HepG2 (cell line): ENCODE measurements at regions not wholly inside any gene's neighbourhood (a gene's known extent, or its start where the extent isn't known, plus 50 kb on each side); places are given as distances from the start of the nearest gene placed in this dataset.

Source experiments
- ATAC-seq: fragments of 200-7000 bp; cut with Tn5 transposase; 3 replicates; pipeline ENCODE4 v1.9.1; 2020; ENCODE audit warnings: mild to moderate bottlenecking, moderate library complexity
- BruUV-seq: library from RNA; stranded (reverse); fragments of 400-500 nt; replicated peaks from 2 replicates; lab custom pipeline; 2021; lab: Mats Ljungman, UMichigan
- CTCF ChIA-PET: fragments of 300-600 bp; formaldehyde crosslinking; extraction: SDS; loops from one replicate; lab custom pipeline; 2021; ENCODE audit warnings: low total read pairs, inconsistent platforms, low intra/inter-chr PET ratio; lab: Yijun Ruan, JAX
- POLR2A ChIA-PET: fragments of 350-600 bp; sonication (Branson Sonifier 250); formaldehyde crosslinking; loops from one replicate; lab custom pipeline; 2020; ENCODE audit warnings: antibody characterized with exemption, inconsistent platforms; lab: Yijun Ruan, JAX
- DNase-seq: peaks from one replicate; pipeline ENCODE4 v3.0.0-alpha.2; 2015; ENCODE audit warnings: low spot score
- FAIRE-seq: peaks from 3 replicates; lab custom pipeline; 2011; peaks lifted over from hg19 to GRCh38; lab: Jason Lieb, UNC
- H2AFZ ChIP-seq: one replicate; pipeline ENCODE4 v1.6.1; 2011; ENCODE audit warnings: low read length, inconsistent platforms
- H3K27ac ChIP-seq: fragments of 300-600 bp; 3 replicates; pipeline ENCODE4 v1.8.0; 2011; ENCODE audit warnings: mixed run types, mild to moderate bottlenecking, mixed read lengths, low read length, inconsistent platforms; ENCODE audit not compliant: insufficient read depth; ENCODE audit errors: extremely low read length
- H3K27me3 ChIP-seq, 2 experiments: fragments of 200-600 bp in 1 of 2; 2 replicates in 1 of 2; 3 replicates in 1 of 2; pipeline versions ENCODE4 v1.6.0 to v1.8.0; 2011; ENCODE audit warnings: low read length in 2 of 2, mild to moderate bottlenecking in 2 of 2, moderate library complexity in 2 of 2, inconsistent platforms in 1 of 2; ENCODE audit not compliant: insufficient read depth in 2 of 2, control insufficient read depth in 1 of 2
- H3K36me3 ChIP-seq, 2 experiments: fragments of 200-600 bp in 1 of 2; replicated peaks in 1 of 2; 2 replicates in 1 of 2; 3 replicates in 1 of 2; pipeline versions ENCODE4 v1.5.1 to v1.8.0; 2011; ENCODE audit warnings: low read length in 2 of 2, inconsistent platforms in 1 of 2; ENCODE audit not compliant: insufficient read depth in 2 of 2, control insufficient read depth in 1 of 2
- H3K4me1 ChIP-seq: 2 replicates; pipeline ENCODE4 v1.5.1; 2012; ENCODE audit warnings: low read length, inconsistent platforms; ENCODE audit not compliant: insufficient read depth
- H3K4me2 ChIP-seq: 2 replicates; pipeline ENCODE4 v1.6.0; 2011; ENCODE audit warnings: low read depth, low read length, inconsistent platforms
- H3K4me3 ChIP-seq, 3 experiments: fragments of 200-600 bp in 1 of 3; sonication (generic), shearing (Covaris generic) in 1 of 3; replicated peaks in 1 of 3; 2 replicates each; pipeline ENCODE4 v1.5.1; 2011 to 2016; ENCODE audit warnings: low read length in 3 of 3, inconsistent platforms in 2 of 3, low read depth in 2 of 3, mild to moderate bottlenecking in 2 of 3, control low read depth in 1 of 3, mixed read lengths in 1 of 3; ENCODE audit not compliant: insufficient read depth in 1 of 3
- H3K79me2 ChIP-seq: one replicate; pipeline ENCODE4 v1.6.1; 2011; ENCODE audit warnings: low read length, inconsistent platforms; ENCODE audit not compliant: insufficient read depth
- H3K9ac ChIP-seq: 2 replicates; pipeline ENCODE4 v1.6.0; 2011; ENCODE audit warnings: mild to moderate bottlenecking, low read depth, low read length, inconsistent platforms; ENCODE audit not compliant: insufficient read depth
- H3K9me3 ChIP-seq: 2 replicates; pipeline ENCODE4 v1.5.1; 2012; ENCODE audit warnings: mild to moderate bottlenecking, low read length
- H4K20me1 ChIP-seq: 2 replicates; pipeline ENCODE4 v1.6.0; 2011; ENCODE audit warnings: inconsistent platforms, mild to moderate bottlenecking, low read length, moderate library complexity; ENCODE audit not compliant: insufficient read depth
- MBD4 ChIP-seq: IDR thresholded peaks from 2 replicates; pipeline ENCODE4 v1.6.1; 2012; ENCODE audit warnings: low read length, inconsistent platforms, borderline replicate concordance
- MEF2D ChIP-seq: sonication (generic); formaldehyde crosslinking; IDR thresholded peaks from 2 replicates; pipeline ENCODE4 v1.5.1; 2020; ENCODE audit warnings: mild to moderate bottlenecking, missing genetic modification reagents
- POLR2AphosphoS2 ChIP-seq: IDR thresholded peaks from 2 replicates; pipeline ENCODE4 v1.6.1; 2011; ENCODE audit warnings: low read depth, low read length, improper control_type of control experiment
- RORA ChIP-seq: sonication (generic); formaldehyde crosslinking; IDR thresholded peaks from 2 replicates; pipeline ENCODE4 v1.5.0; 2020; ENCODE audit warnings: mild to moderate bottlenecking, missing genetic modification reagents, moderate library complexity
- SRSF9 ChIP-seq: fragments of 200-400 bp; formaldehyde crosslinking; IDR thresholded peaks from 2 replicates; pipeline ENCODE4 v1.6.1; 2018; ENCODE audit warnings: borderline replicate concordance, mild to moderate bottlenecking, low read depth, low read length; ENCODE audit not compliant: insufficient read depth, poor library complexity, severe bottlenecking
- ZFP36 ChIP-seq: fragments of 150-350 bp; IDR thresholded peaks from 2 replicates; pipeline ENCODE4 v1.6.1; 2018; ENCODE audit warnings: borderline replicate concordance, low read length, low read depth; ENCODE audit not compliant: partially characterized antibody
- ZNF121 ChIP-seq: sonication (generic); formaldehyde crosslinking; IDR thresholded peaks from 2 replicates; pipeline ENCODE4 v1.5.0; 2020; ENCODE audit warnings: mild to moderate bottlenecking, missing genetic modification reagents
- ZNF34 ChIP-seq: sonication (generic); formaldehyde crosslinking; IDR thresholded peaks from 2 replicates; pipeline ENCODE4 v1.4.0; 2020; ENCODE audit warnings: mild to moderate bottlenecking, missing genetic modification reagents, borderline replicate concordance
- ZNF772 ChIP-seq: sonication (generic); formaldehyde crosslinking; IDR thresholded peaks from 2 replicates; pipeline ENCODE4 v1.5.0; 2020; ENCODE audit warnings: mild to moderate bottlenecking, missing genetic modification reagents
- ZNF780A ChIP-seq: sonication (generic); formaldehyde crosslinking; IDR thresholded peaks from 2 replicates; pipeline ENCODE4 v1.8.0; 2022; ENCODE audit warnings: mild to moderate bottlenecking, missing genetic modification reagents, moderate library complexity
- in situ Hi-C: cut with HindIII; loops from 2 replicates; pipeline ENCODE4 v1.10.0; 2017; ENCODE audit warnings: low pct_unique_long_range_greater_than_20kb; ENCODE audit not compliant: extremely low pct_ligation_motif_present
- intact Hi-C: fragments of 100-400 bp; cut with micrococcal nuclease; formaldehyde crosslinking; loops from one replicate; pipeline ENCODE4 v1.10.0; 2022; ENCODE audit not compliant: unreplicated experiment
- TF ChIP-seq, protein P1 (sequence below): sonication (generic); formaldehyde crosslinking; IDR thresholded peaks from 2 replicates; pipeline ENCODE4 v1.4.0; 2020; ENCODE audit warnings: missing genetic modification reagents, low read depth, mild to moderate bottlenecking, borderline replicate concordance

DNA sequence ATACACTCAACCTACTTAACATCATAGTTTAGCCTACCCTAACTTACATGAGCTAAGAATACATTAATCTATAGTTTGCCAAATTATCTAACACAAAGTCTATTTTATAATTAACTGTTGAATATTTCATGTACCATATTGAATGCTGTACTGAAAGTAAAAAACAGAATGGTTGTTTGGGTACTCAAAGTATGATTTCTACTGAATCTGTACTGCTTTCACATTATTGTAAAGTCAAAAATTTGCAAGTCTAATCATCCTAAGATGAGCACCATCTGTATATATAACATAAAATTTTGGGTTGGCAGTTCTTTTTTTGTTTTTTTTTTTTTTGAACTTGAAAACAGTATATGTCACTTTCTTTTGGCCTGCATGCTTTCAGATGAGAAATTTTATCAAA is 1212.6 kb downstream of the SLITRK5 start:
- ChIA-PET CTCF (no interaction called here), POLR2A (no interaction called here)
- in situ Hi-C loops (no loop called here), intact Hi-C loops (loop anchor here (10.0 kb wide), 1 partner anchor 181 kb away; no protein-coding TSS in a partner anchor)
- BruUV-seq, result no TSS peak
- H2AFZ ChIP-seq, result no peak overlapping the region
- no peaks in the 10 kb centered on the region for H3K27me3 ChIP-seq
- FAIRE-seq, result no peak
- TF ChIP-seq POLR2AphosphoS2 (no peak), MEF2D (CRISPR knock-in tag) (no peak), MBD4 (no peak), ZNF121 (no peak), ZNF34 (CRISPR knock-in tag) (no peak), ZNF780A (CRISPR knock-in tag) (no peak), RORA (CRISPR knock-in tag) (no peak), SRSF9 (no peak), ZFP36 (no peak), ZNF772 (no peak)
- TF ChIP-seq, protein P1, sequence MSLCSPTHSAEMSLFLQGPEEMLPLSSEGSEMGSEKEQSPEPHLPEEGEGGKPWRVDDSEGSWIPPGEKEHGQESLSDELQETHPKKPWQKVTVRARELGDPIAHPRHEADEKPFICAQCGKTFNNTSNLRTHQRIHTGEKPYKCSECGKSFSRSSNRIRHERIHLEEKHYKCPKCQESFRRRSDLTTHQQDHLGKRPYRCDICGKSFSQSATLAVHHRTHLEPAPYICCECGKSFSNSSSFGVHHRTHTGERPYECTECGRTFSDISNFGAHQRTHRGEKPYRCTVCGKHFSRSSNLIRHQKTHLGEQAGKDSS (CRISPR knock-in tag), result no peak
- H4K20me1 ChIP-seq, result no peaks in the 10 kb centered on the region
- no peaks in the 10 kb centered on the region for H3K36me3 ChIP-seq
- peaks cover 13% of the 10 kb centered on the region; the same call in 1 of the 2 replicates for H3K9me3 ChIP-seq
- no peak overlapping the region for H3K4me2 ChIP-seq
- no peak for ATAC-seq
- no peak overlapping the region for H3K4me3 ChIP-seq
- no peaks in the 10 kb centered on the region for H3K4me1 ChIP-seq
- no peak overlapping the region for H3K9ac ChIP-seq
- H3K27ac ChIP-seq, result no peak overlapping the region
- DNase-seq, result no peak
- no peaks in the 10 kb centered on the region for H3K79me2 ChIP-seq
